Body of pancreas (tissue), 4 donors: ENCODE measurements at regions not wholly inside any gene's neighbourhood (a gene's known extent, or its start where the extent isn't known, plus 50 kb on each side); places are given as distances from the start of the nearest gene placed in this dataset.

Experiments
- ATAC-seq: fragments of 150-250 bp; one replicate; pipeline ENCODE4 v1.9.1; 2016
- DNase-seq, 4 donors: peaks; one replicate each; pipeline ENCODE4 v3.0.0-alpha.2; 2019
- H3K27ac ChIP-seq, 4 donors: fragments of 200-600 bp; sonication (generic); 1 replicate in 3 of 4; 2 replicates in 1 of 4; pipeline versions ENCODE4 v1.5.1 to v1.6.1; 2016 to 2019; ENCODE audit warnings: mild to moderate bottlenecking in 1 of 4, mixed read lengths in 1 of 4, moderate library complexity in 1 of 4
- H3K27me3 ChIP-seq, 2 donors: fragments of 200-600 bp; sonication (generic); one replicate each; pipeline ENCODE4 v1.6.0; 2016; ENCODE audit warnings: mild to moderate bottlenecking in 1 of 2
- H3K36me3 ChIP-seq, 2 donors: fragments of 200-600 bp; sonication (generic); replicated peaks in 1 of 2; 2 replicates each; pipeline ENCODE4 v1.5.1; 2016; ENCODE audit warnings: low read depth in 2 of 2; ENCODE audit not compliant: insufficient read depth in 1 of 2
- H3K4me1 ChIP-seq: fragments of 200-600 bp; sonication (generic); one replicate; pipeline ENCODE4 v1.6.0; 2016
- H3K4me3 ChIP-seq, 2 donors: fragments of 200-600 bp; sonication (generic); 1 replicate in 1 of 2; 2 replicates in 1 of 2; pipeline ENCODE4 v1.5.1; 2016 to 2019
- H3K9me3 ChIP-seq, 3 donors: fragments of 200-600 bp; sonication (generic); 1 replicate in 2 of 3; 2 replicates in 1 of 3; pipeline ENCODE4 v1.5.1; 2016
- CTCF ChIP-seq, 7 experiments: fragments of 450-650 bp in 4 of 7; fragments of 200-600 bp in 3 of 7; sonication (generic) in 3 of 7; IDR thresholded peaks; one replicate each; pipeline ENCODE4 v1.5.1; 2016 to 2019; ENCODE audit warnings: antibody characterized with exemption in 7 of 7
- POLR2A ChIP-seq, 3 donors: fragments of 450-650 bp; IDR thresholded peaks; one replicate each; pipeline ENCODE4 v1.6.1; 2016; ENCODE audit warnings: antibody characterized with exemption in 3 of 3, mild to moderate bottlenecking in 2 of 3
- WGBS, 2 donors: methylation state at CpG; one replicate each; pipeline ENCODE4 v1.1.5; 2017; 5-methylcytosine and 5-hydroxymethylcytosine counted together
- intact Hi-C: fragments of 100-400 bp; cut with DNase I; formaldehyde crosslinking; loops from one replicate; pipeline ENCODE4 v1.15.1; 2023

DNA sequence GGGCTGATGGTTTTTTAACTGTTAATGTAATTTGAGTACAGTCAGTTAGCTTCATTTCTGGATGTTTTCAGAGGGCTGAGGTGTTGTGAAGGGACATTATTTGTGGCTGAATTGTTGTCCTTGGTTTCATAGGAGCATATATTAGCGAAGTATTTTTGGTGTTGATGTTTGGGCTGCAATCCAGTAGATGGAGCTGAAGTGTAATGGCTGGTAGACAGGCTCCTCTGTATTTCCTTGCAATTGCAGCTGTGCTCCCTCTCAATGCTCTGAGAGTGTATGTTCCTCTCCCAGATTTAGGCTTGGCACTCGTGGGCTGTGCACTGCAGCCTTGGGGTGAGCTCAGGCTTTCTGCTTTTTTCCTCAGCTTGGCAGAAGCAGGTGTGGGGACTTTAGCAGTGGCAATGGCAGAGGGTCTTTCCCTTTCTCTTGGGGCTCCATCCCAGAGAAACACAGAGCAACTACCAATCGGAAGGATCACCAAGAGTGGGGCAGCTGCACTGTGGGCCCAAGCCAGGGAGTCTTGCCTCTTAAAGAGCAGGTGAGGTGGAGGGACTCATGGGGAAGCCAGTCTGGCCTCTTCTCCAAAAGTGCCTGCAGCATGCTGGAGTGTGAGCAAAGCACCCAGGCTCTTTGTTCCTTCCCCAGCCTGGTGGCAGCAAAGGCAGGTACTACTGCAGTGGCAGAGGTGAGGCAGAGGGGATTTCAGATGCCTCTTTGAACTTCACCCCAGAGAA, 544.4 kb downstream of the SH2D4B start:
- WGBS, 2 donors, result 60 to 64% methylated on average over 3 of the region's 3 CpGs

DNA sequence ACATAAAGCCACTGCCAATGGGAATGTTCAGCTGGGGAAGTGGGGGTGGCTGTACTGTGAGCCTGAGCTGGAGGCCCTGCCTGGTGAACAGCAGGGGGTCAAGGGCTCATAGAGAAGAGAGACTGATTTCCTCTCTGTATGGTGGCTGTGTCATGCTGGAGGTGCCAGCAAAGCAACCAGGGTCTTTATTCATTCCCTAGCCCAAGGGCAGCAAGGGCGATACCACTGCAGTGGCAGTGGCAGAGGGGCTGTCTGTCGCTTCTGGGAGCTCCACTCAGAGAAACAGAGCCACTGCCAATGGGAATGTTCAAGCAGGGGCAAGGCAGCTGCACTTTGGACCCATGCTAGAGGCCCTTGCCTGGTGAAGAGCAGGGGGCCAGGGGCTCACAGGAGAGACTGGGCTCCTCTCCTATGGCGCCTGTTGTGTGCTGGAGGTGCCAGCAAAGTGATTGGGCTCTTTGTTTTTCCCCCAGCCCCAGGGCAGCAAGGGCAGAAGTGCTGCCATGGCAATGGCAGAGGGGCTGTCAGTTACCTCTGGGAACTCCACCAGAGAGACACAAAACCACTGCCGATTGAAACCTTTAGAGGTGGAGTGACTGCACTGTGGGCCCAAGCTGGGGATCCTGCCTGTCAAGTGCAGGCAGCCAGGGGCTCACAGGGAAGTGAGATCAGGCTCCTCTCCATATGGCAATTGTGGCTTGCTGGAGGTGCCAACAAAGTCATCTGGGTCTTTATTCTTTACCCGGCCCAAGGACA, 545.1 kb downstream of the SH2D4B start:
- no peaks in the 10 kb centered on the region for H3K9me3 ChIP-seq
- H3K27ac ChIP-seq, result no peak overlapping the region
- H3K36me3 ChIP-seq, result no peaks in the 10 kb centered on the region
- H3K4me1 ChIP-seq, result no peaks in the 10 kb centered on the region
- no peak overlapping the region for H3K4me3 ChIP-seq
- no peak for TF ChIP-seq POLR2A (IDR thresholded peaks at IDR 0.05)
- no peak for TF ChIP-seq CTCF (IDR thresholded peaks at IDR 0.05)
- DNase-seq (no peak), ATAC-seq (no peak)
- intact Hi-C loops, result no loop called here
- no peaks in the 10 kb centered on the region for H3K27me3 ChIP-seq
- WGBS, 2 donors, result 40 to 55% methylated on average over 2 to 5 of the region's 5 CpGs

More for the DNA sequence above, 544.4 kb downstream of the SH2D4B start:
- Histone ChIP-seq H3K27ac (no peak overlapping the region), H3K4me3 (no peak overlapping the region), H3K36me3 (no peaks in the 10 kb centered on the region), H3K27me3 (no peaks in the 10 kb centered on the region), H3K4me1 (no peaks in the 10 kb centered on the region), H3K9me3 (no peaks in the 10 kb centered on the region)
- ATAC-seq, result no peak
- TF ChIP-seq POLR2A (IDR thresholded peaks at IDR 0.05), result no peak
- TF ChIP-seq CTCF (IDR thresholded peaks at IDR 0.05), result no peak
- intact Hi-C loops, result no loop called here
- no peak for DNase-seq

- Histone ChIP-seq H3K27ac (no peak overlapping the region), H3K9me3 (no peaks in the 10 kb centered on the region), H3K36me3 (no peaks in the 10 kb centered on the region), H3K4me3 (no peak overlapping the region), H3K27me3 (no peaks in the 10 kb centered on the region), H3K4me1 (no peaks in the 10 kb centered on the region)
- TF ChIP-seq CTCF (IDR thresholded peaks at IDR 0.05) (no peak), POLR2A (IDR thresholded peaks at IDR 0.05) (no peak)
- WGBS, 2 donors, result 65 to 73% methylated on average over 6 of the region's 6 CpGs
- DNase-seq (no peak), ATAC-seq (no peak)
- intact Hi-C loops, result no loop called here
Measured at GRCh38 chr10:81093056-81093455, 555.4 kb downstream of the SH2D4B start.

- intact Hi-C loops, result no loop called here
- WGBS, 2 donors, result 76 to 77% methylated on average over 2 of the region's 2 CpGs
- Histone ChIP-seq H3K9me3 (no peaks in the 10 kb centered on the region), H3K4me3 (no peak overlapping the region), H3K36me3 (no peaks in the 10 kb centered on the region), H3K27me3 (no peaks in the 10 kb centered on the region), H3K27ac (no peak overlapping the region), H3K4me1 (no peaks in the 10 kb centered on the region)
- ATAC-seq, result no peak
- TF ChIP-seq POLR2A (IDR thresholded peaks at IDR 0.05), result no peak
- no peak for TF ChIP-seq CTCF (IDR thresholded peaks at IDR 0.05)
- DNase-seq, result no peak
Measured at GRCh38 chr10:81095238-81095637, 557.5 kb downstream of the SH2D4B start.
